NCI-H2081 (cell line): ENCODE measurements at regions not wholly inside any gene's neighbourhood (a gene's known extent, or its start where the extent isn't known, plus 50 kb on each side); places are given as distances from the start of the nearest gene placed in this dataset.
A peak's percentile ranks its signal among the peaks of the same experiment; 100 is the strongest.

Experiments used
- DNase-seq, 2 experiments: peaks; one replicate each; lab custom pipeline; 2025; lab: John Stamatoyannopoulos, UW

GRCh38 chr21:23740463-23740862 is 1866.8 kb downstream of the MRPL39 start:
- DNase-seq = no peak

DNA sequence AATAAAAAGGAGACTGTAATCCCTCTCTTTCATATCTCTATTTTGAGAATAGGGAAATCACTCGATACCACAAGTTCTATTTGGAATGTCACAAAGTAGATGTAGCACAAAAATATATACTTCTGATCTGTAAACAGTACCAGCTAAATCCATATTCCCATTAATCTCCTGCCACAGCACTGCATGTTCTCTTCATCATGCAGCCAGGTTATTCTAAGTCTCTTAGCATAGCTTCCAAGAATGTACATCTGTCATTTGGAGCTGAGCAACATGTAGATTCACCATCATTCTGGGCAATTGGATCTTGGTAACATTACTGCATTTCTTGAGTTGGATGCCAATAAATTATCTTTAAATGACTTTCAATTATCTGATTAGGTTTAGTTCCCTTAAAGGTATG is 1874.5 kb downstream of the MRPL39 start:
- no peak for DNase-seq

GRCh38 chr21:23729331-23729730 is 1878.0 kb downstream of the MRPL39 start:
- DNase-seq = no peak

DNA sequence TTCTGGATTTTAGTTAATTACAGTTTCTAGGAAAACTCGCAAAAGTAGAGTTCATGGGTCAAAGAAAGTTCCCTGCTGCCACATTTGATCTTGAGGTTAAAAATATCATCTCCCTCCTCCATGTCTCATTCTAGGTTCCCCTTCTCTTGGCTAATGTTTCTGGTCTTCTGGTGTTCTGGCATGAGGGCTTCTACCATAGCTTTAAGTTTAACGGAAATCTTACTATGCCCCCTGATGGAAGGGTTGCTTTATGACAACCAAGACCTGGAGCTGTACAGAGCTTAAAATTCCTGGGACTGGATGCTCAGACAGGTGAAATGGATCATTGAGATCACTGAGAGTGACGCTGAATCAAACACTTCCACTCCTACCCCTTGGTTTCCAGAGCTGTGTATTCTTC is 1881.7 kb downstream of the MRPL39 start:
- no peak for DNase-seq

DNA sequence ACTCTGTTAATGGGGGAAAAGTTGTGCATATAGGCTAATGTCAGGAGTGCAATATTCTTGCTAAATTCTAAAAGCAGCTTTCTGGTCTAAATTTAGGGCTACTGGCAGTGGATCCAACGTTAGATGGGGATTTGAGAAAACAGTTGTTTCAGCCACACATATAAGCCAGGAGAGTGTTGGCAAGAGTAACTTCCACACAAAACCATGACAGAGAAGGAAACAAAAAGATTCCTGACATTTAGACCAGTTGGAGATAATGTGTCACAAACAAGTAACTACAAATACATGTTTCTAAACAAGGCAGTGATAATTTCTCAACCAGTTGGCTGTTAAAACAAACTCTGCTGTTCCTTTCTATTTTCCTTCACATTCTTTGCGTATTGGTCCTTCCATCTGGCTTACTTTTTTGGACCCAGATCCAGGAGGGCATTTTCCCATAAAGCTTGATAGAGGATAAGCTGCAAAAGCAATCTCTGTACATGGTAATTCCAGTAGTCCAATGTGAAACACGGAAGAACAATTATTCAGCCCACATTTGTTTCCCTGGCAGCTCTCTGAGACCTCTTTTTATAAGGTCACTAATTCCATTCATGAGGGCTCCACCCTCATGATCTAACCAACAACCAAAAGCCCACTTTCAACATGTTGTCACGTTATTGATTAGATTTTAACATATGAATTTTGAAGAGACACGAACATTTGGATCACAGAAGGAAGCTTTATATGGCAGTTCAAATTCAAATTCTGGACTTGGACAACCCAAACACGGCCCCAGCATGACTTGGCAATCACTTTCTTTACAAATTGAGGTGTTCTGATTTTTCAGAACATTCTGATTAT is 1888.6 kb downstream of the MRPL39 start:
- no peak for DNase-seq

GRCh38 chr21:23712166-23712565 is 1895.1 kb downstream of the MRPL39 start:
- DNase-seq = no peak

DNA sequence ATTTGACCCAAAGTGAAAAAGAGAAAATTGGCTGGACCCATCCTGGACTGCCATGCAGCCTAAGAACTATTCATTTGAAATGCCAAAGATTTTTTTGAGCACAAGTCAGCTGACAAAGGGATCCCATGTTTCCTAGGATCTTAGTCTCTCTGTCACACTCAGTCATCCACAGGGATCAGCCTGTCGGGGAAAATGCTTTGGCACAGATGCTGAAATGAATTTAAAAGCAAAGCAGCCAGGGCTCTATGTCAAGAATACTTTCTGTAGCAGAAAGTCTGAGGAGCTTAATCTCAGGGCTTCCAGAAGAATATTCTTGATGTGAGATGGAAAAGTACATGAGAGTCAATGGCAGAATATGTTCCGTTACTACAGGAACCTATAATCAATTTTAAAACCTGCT is 1900.8 kb downstream of the MRPL39 start:
- DNase-seq = no peak

DNA sequence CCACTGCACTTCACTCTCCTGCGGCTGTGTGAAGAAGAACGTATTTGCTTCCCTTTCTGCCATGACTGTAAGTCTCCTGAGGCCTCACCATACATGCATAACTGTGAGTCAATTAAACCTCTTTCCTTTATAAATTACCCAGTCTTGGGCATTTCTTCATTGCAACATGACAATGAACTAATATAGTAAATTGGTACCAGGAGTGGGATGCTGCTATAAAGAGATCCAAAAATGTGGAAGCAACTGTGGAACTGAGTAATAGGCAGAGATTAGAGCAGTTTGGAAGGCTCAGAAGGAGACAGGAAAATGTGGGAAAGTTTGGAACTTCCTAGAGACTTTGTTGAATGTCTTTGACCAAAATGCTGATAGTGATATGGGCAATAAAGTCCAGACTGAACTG is 1907.9 kb downstream of the MRPL39 start:
- no peak for DNase-seq

GRCh38 chr21:23698619-23699018 is 1908.7 kb downstream of the MRPL39 start:
- DNase-seq = no peak

- no peak for DNase-seq
Observed at GRCh38 chr21:23695443-23695842, 1911.8 kb downstream of the MRPL39 start.

GRCh38 chr21:23694390-23694789 is 1912.9 kb downstream of the MRPL39 start:
- peak; percentile 3 to 4 for DNase-seq

DNA sequence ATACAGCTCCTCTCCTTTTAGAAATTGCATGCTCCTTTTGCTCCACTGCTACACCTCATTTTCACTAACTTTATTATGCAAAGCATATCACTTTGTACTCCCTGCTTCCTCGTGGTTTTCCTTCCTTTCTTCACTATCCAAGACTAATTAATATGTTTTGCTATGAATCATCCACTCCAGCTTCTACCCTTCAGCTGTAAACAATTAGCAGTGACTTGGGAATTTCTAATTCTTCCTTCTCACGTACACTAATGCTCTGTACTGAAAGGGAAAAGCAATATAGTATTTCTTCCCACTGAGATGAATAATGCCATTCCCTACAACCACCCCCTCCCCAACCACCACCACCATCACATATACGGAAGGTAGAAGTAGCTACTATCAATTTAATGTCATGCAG is 1917.0 kb downstream of the MRPL39 start:
- no peak for DNase-seq

GRCh38 chr21:23686737-23687523 is 1920.4 kb downstream of the MRPL39 start:
- DNase-seq = no peak

GRCh38 chr21:23684431-23684830 is 1922.8 kb downstream of the MRPL39 start:
- DNase-seq = no peak

- DNase-seq = no peak
Observed at GRCh38 chr21:23664193-23664694, 1943.0 kb downstream of the MRPL39 start.

DNA sequence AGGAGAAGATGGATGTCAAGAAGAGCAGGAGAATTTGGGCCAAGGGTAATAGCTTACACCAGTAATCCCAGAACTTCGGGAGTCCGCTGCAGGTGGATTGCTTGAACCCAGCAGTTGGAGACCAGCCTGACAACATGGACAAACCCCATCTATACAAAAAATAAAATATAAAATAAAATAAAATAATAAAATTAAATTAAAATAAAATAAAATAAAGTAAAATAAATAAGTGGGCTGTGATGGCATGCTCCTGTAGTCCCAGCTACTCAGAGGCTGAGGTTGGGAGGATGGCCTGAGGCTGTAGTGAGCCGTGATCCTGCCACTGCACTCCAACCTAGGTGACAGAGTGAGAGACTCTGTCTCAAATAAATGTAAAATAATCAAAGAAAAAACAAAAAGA is 1946.7 kb downstream of the MRPL39 start:
- no peak for DNase-seq

GRCh38 chr21:23644768-23645167 is 1962.5 kb downstream of the MRPL39 start:
- no peak for DNase-seq

GRCh38 chr21:23639721-23640120 is 1967.6 kb downstream of the MRPL39 start:
- DNase-seq = no peak

DNA sequence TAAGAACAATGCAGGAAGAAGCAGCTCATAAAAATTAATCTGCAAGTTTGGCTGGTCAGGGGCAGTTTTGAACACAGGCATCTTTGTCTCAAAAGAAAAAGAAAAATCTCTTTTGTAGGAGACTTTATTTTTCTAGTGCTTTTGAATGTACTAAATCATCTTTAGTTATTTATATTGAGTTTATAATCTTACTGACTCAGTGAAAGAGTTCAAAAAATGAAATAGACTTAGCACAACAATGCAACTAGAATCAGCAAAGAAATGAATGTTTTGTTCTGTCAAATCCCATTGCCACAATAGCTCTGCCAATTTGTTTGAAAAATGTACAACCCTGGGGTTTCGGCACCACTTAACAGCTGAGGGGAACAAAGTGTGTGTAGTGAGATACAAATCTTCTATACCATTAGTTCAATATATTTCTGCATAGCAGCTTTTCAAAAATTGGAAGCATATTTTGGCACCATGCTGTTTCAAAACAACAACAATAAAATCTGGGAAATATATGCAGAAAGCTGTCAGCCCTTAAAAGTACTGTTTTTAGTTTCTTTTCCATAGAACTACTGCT is 1969.1 kb downstream of the MRPL39 start:
- DNase-seq = no peak

GRCh38 chr21:23633447-23633940 is 1973.8 kb downstream of the MRPL39 start:
- DNase-seq = no peak

DNA sequence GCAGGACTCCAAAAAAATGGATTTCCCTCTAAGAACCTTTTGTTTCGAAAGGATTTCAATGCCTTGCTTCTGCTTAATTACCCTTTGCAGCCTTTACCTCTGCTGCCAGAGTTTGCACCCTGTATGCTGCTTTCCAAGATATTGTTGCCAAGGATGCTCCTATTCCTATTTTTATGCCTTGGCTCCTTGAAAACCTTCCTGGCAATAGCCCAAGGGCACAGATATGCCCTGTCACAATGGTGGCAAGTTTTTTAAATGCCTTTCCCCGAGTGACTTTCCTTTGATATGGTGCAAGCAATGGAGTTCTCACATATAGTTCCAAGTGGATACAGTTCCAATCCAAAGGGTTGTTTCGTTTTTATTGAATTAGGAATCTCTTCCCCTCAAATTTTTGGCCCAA is 1983.0 kb downstream of the MRPL39 start:
- no peak for DNase-seq

DNA sequence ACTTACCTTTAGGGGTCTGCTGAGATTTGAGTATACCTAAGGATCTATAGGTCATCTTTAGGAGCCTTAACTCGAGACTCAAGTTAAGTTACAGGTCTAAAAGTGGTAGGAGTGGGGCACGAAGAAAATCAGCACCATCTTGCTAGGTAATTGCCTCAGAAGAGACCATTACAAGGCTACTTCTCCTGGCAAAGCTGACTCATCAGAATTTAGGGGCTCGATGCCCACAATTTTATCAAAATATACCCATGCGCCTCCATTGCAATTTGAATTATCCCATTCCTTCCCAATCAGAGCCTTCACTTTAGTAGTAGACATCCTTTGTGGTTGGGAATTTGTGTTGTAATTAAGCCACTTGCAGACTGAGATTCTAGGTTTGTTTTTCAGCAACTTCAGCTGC is 1994.3 kb downstream of the MRPL39 start:
- no peak for DNase-seq

- DNase-seq = no peak
Observed at GRCh38 chr21:23612210-23612609, 1995.1 kb downstream of the MRPL39 start.
